ENCODE measurements at regions not wholly inside any gene's neighbourhood (a gene's known extent, or its start where the extent isn't known, plus 50 kb on each side); places are given as distances from the start of the nearest gene placed in this dataset.

GRCh38 chr20:40294747-40295146 is 394.3 kb downstream of the MAFB start:
- intact Hi-C loops (cut with DNase I): no loop called here
- no peak for FAIRE-seq

GRCh38 chr20:40294175-40294574 is 394.9 kb downstream of the MAFB start:
- DNase-seq (no peak), FAIRE-seq (no peak)
- intact Hi-C loops (cut with DNase I): no loop called here
- Histone ChIP-seq H3K9ac (ENCODE audit: low read length in 3 of 3) (no peak overlapping the region), H3K36me3 (ENCODE audit: control insufficient read depth in 2 of 3, insufficient read depth in 3 of 3, low read length in 3 of 3) (no peaks in the 10 kb centered on the region), H3K9me3 (ENCODE audit: control insufficient read depth in 2 of 3, insufficient read depth in 1 of 3, low read length in 3 of 3) (no peaks in the 10 kb centered on the region), H3K4me1 (ENCODE audit: control insufficient read depth in 2 of 3, insufficient read depth in 2 of 3, low read depth in 1 of 3, low read length in 3 of 3) (no peaks in the 10 kb centered on the region), H3K27me3 (ENCODE audit: control insufficient read depth, insufficient read depth, low read length) (no peaks in the 10 kb centered on the region), H3K4me3 (ENCODE audit: low read length in 3 of 3) (no peak overlapping the region), H3K27ac (ENCODE audit: low read depth in 2 of 2, low read length in 2 of 2) (no peak overlapping the region)
- TF ChIP-seq CTCF (IDR thresholded peaks at IDR 0.05; ENCODE audit: borderline replicate concordance, extremely low read depth, insufficient read depth): no peak

More at GRCh38 chr20:40294747-40295146, 394.3 kb downstream of the MAFB start:
- H3K36me3 ChIP-seq (ENCODE audit: control insufficient read depth in 2 of 3, insufficient read depth in 3 of 3, low read length in 3 of 3): no peaks in the 10 kb centered on the region
- no peaks in the 10 kb centered on the region for H3K4me1 ChIP-seq (ENCODE audit: control insufficient read depth in 2 of 3, insufficient read depth in 2 of 3, low read depth in 1 of 3, low read length in 3 of 3)
- no peak for TF ChIP-seq CTCF (IDR thresholded peaks at IDR 0.05; ENCODE audit: borderline replicate concordance, extremely low read depth, insufficient read depth)
- H3K27me3 ChIP-seq (ENCODE audit: control insufficient read depth, insufficient read depth, low read length): no peaks in the 10 kb centered on the region
- H3K4me3 ChIP-seq (ENCODE audit: low read length in 3 of 3): no peak overlapping the region
- no peaks in the 10 kb centered on the region for H3K9me3 ChIP-seq (ENCODE audit: control insufficient read depth in 2 of 3, insufficient read depth in 1 of 3, low read length in 3 of 3)
- no peak for DNase-seq
- H3K9ac ChIP-seq (ENCODE audit: low read length in 3 of 3): no peak overlapping the region
- no peak overlapping the region for H3K27ac ChIP-seq (ENCODE audit: low read depth in 2 of 2, low read length in 2 of 2)

GRCh38 chr20:40293740-40294139 is 395.3 kb downstream of the MAFB start:
- H3K27me3 ChIP-seq (ENCODE audit: control insufficient read depth, insufficient read depth, low read length): no peaks in the 10 kb centered on the region
- no peak for TF ChIP-seq CTCF (IDR thresholded peaks at IDR 0.05; ENCODE audit: borderline replicate concordance, extremely low read depth, insufficient read depth)
- intact Hi-C loops (cut with DNase I): no loop called here
- DNase-seq (peak in 2 of 5 donors; percentile 36 to 55), FAIRE-seq (no peak)
- H3K36me3 ChIP-seq (ENCODE audit: control insufficient read depth in 2 of 3, insufficient read depth in 3 of 3, low read length in 3 of 3): no peaks in the 10 kb centered on the region
- H3K9ac ChIP-seq (ENCODE audit: low read length in 3 of 3): no peak overlapping the region
- H3K9me3 ChIP-seq (ENCODE audit: control insufficient read depth in 2 of 3, insufficient read depth in 1 of 3, low read length in 3 of 3): no peaks in the 10 kb centered on the region
- H3K27ac ChIP-seq (ENCODE audit: low read depth in 2 of 2, low read length in 2 of 2): no peak overlapping the region
- no peaks in the 10 kb centered on the region for H3K4me1 ChIP-seq (ENCODE audit: control insufficient read depth in 2 of 3, insufficient read depth in 2 of 3, low read depth in 1 of 3, low read length in 3 of 3)
- H3K4me3 ChIP-seq (ENCODE audit: low read length in 3 of 3): no peak overlapping the region

- Histone ChIP-seq H3K9ac (ENCODE audit: low read length in 3 of 3) (no peak overlapping the region), H3K27me3 (ENCODE audit: control insufficient read depth, insufficient read depth, low read length) (no peaks in the 10 kb centered on the region), H3K4me3 (ENCODE audit: low read length in 3 of 3) (no peak overlapping the region), H3K4me1 (ENCODE audit: control insufficient read depth in 2 of 3, insufficient read depth in 2 of 3, low read depth in 1 of 3, low read length in 3 of 3) (no peaks in the 10 kb centered on the region), H3K36me3 (ENCODE audit: control insufficient read depth in 2 of 3, insufficient read depth in 3 of 3, low read length in 3 of 3) (no peaks in the 10 kb centered on the region), H3K27ac (ENCODE audit: low read depth in 2 of 2, low read length in 2 of 2) (no peak overlapping the region), H3K9me3 (ENCODE audit: control insufficient read depth in 2 of 3, insufficient read depth in 1 of 3, low read length in 3 of 3) (no peaks in the 10 kb centered on the region)
- TF ChIP-seq CTCF (IDR thresholded peaks at IDR 0.05; ENCODE audit: borderline replicate concordance, extremely low read depth, insufficient read depth): no peak
- FAIRE-seq: no peak
- intact Hi-C loops (cut with DNase I): no loop called here
- DNase-seq: no peak
Observed at GRCh38 chr20:40291493-40292135, 397.4 kb downstream of the MAFB start.

All from kidney (tissue), 13 donors.